Common myeloid progenitor, CD34-positive (primary cell): ENCODE measurements at regions not wholly inside any gene's neighbourhood (a gene's known extent, or its start where the extent isn't known, plus 50 kb on each side); places are given as distances from the start of the nearest gene placed in this dataset.

Experiments
- CTCF ChIA-PET: fragments of 350-600 bp; sonication (Branson Sonifier 250); formaldehyde crosslinking; loops from one replicate; lab custom pipeline; 2021; ENCODE audit warnings: antibody characterized with exemption; lab: Charles Lee
- POLR2A ChIA-PET: fragments of 350-600 bp; sonication (Branson Sonifier 250); formaldehyde crosslinking; loops from one replicate; lab custom pipeline; 2021; ENCODE audit warnings: antibody characterized with exemption; lab: Charles Lee
- DNase-seq, 3 donors: peaks; one replicate each; pipeline versions ENCODE4 v3.0.0 to v3.0.0-alpha.2; 2013
- H3K27ac ChIP-seq, 2 experiments: 1 replicate in 1 of 2; 2 replicates in 1 of 2; pipeline ENCODE4 v1.7.0; 2013; ENCODE audit warnings: inconsistent platforms in 2 of 2, low read length in 2 of 2, mild to moderate bottlenecking in 2 of 2, low read depth in 1 of 2, moderate library complexity in 1 of 2; ENCODE audit not compliant: severe bottlenecking in 2 of 2, insufficient read depth in 1 of 2, poor library complexity in 1 of 2
- H3K27me3 ChIP-seq, 5 experiments: replicated peaks in 2 of 5; 1 replicate in 3 of 5; 2 replicates in 2 of 5; pipeline versions ENCODE4 v1.6.1 to v1.7.0; 2013; ENCODE audit warnings: low read length in 4 of 5, mild to moderate bottlenecking in 2 of 5, moderate library complexity in 2 of 5, inconsistent platforms in 1 of 5; ENCODE audit not compliant: insufficient read depth in 5 of 5, control insufficient read depth in 4 of 5
- H3K36me3 ChIP-seq, 4 experiments: 1 replicate in 2 of 4; 2 replicates in 2 of 4; pipeline versions ENCODE4 v1.6.1 to v1.7.0; 2013; ENCODE audit warnings: low read length in 3 of 4, control low read depth in 1 of 4, mild to moderate bottlenecking in 1 of 4; ENCODE audit not compliant: control insufficient read depth in 4 of 4, insufficient read depth in 4 of 4
- H3K4me1 ChIP-seq, 4 experiments: 1 replicate in 3 of 4; 2 replicates in 1 of 4; pipeline versions ENCODE4 v1.6.1 to v1.7.1; 2013; ENCODE audit warnings: low read length in 3 of 4, mild to moderate bottlenecking in 3 of 4, control low read depth in 1 of 4, inconsistent platforms in 1 of 4, moderate library complexity in 1 of 4; ENCODE audit not compliant: control insufficient read depth in 4 of 4, insufficient read depth in 4 of 4; ENCODE audit errors: control extremely low read depth in 1 of 4
- H3K4me3 ChIP-seq, 7 experiments: 1 replicate in 4 of 7; 2 replicates in 3 of 7; pipeline versions ENCODE4 v1.5.1 to v1.7.0; 2013; ENCODE audit warnings: mild to moderate bottlenecking in 7 of 7, low read length in 6 of 7, moderate library complexity in 6 of 7, inconsistent platforms in 2 of 7, low read depth in 2 of 7, control low read depth in 1 of 7; ENCODE audit not compliant: insufficient read depth in 4 of 7, control insufficient read depth in 1 of 7; ENCODE audit errors: extremely low read depth in 1 of 7
- H3K9me3 ChIP-seq, 5 experiments: 1 replicate in 4 of 5; 2 replicates in 1 of 5; pipeline versions ENCODE4 v1.6.1 to v1.7.1; 2013; ENCODE audit warnings: low read length in 4 of 5, mild to moderate bottlenecking in 2 of 5, inconsistent platforms in 1 of 5, low read depth in 1 of 5, moderate library complexity in 1 of 5; ENCODE audit not compliant: control insufficient read depth in 4 of 5, insufficient read depth in 2 of 5; ENCODE audit errors: control extremely low read depth in 1 of 5
- WGBS: methylation state at CpG from one replicate; pipeline ENCODE4 v1.1.5; 2013; ENCODE audit not compliant: insufficient coverage; 5-methylcytosine and 5-hydroxymethylcytosine counted together

- CTCF ChIA-PET = no interaction called here
- 92% methylated on average over 9 of the region's 11 CpGs for WGBS
- H3K4me3 ChIP-seq = no peak overlapping the region
- POLR2A ChIA-PET = no interaction called here
- H3K36me3 ChIP-seq = no peaks in the 10 kb centered on the region
- peaks cover 0 to 6% (median 0%) of the 10 kb centered on the region in 5 experiments for H3K27me3 ChIP-seq
- no peaks in the 10 kb centered on the region for H3K9me3 ChIP-seq
- no peak for DNase-seq
- no peaks in the 10 kb centered on the region for H3K4me1 ChIP-seq
- no peak overlapping the region for H3K27ac ChIP-seq
These were observed 475.0 kb upstream of the ADARB2 start for GRCh38 chr10:2212244-2212834.

GRCh38 chr10:2210088-2210487, 472.8 kb upstream of the ADARB2 start:
- H3K9me3 ChIP-seq = no peaks in the 10 kb centered on the region
- WGBS = 65% methylated on average over 3 of the region's 7 CpGs
- H3K4me1 ChIP-seq = no peaks in the 10 kb centered on the region
- H3K27me3 ChIP-seq = peaks cover 0 to 6% (median 0%) of the 10 kb centered on the region in 5 experiments
- no peaks in the 10 kb centered on the region for H3K36me3 ChIP-seq
- H3K4me3 ChIP-seq = no peak overlapping the region
- no peak overlapping the region for H3K27ac ChIP-seq
- ChIA-PET POLR2A (no interaction called here), CTCF (no interaction called here)
- no peak for DNase-seq

GRCh38 chr10:2208106-2208505, 470.8 kb upstream of the ADARB2 start:
- no peak for DNase-seq
- no peak overlapping the region for H3K4me3 ChIP-seq
- CTCF ChIA-PET = no interaction called here
- no peaks in the 10 kb centered on the region for H3K36me3 ChIP-seq
- H3K27ac ChIP-seq = no peak overlapping the region
- H3K9me3 ChIP-seq = no peaks in the 10 kb centered on the region
- H3K27me3 ChIP-seq = peaks cover 0 to 8% (median 0%) of the 10 kb centered on the region in 5 experiments
- no peaks in the 10 kb centered on the region for H3K4me1 ChIP-seq
- POLR2A ChIA-PET = no interaction called here
- WGBS = 84% methylated on average over 6 of the region's 7 CpGs

DNA sequence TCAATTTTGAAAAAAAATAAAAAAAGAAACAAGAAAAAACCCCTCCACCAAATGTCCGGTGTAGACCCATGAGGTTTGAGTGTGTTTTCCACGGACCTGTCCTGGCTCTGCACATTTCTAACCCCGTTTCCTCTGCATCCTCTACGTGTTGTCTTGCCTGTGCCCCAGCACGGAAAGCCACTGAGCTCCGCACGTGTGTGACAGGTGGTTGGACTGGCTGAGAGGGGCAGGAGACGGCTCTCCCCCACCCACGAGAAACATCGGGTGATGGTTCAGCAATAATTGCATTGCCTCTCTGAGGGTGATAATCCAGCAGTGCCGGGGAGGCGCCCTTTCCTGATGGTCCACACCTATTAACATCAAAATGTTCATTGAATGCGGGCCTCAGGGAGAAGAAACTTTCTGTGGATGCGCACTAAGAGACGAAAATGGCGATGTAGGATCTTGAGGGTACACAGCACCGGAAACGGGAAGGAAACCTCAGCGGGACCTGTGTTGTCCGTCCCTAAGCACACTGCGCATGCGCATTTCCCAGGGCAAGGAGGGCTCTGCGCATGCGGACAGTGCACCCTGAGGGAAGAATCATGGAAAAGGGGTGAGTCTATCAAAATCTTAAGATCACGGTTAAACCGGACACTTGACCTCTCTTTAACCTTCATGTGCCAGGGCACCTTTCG, 470.1 kb upstream of the ADARB2 start:
- no peak for DNase-seq
- no peak overlapping the region for H3K27ac ChIP-seq
- no peaks in the 10 kb centered on the region for H3K9me3 ChIP-seq
- peaks cover 0 to 10% (median 0%) of the 10 kb centered on the region in 5 experiments for H3K27me3 ChIP-seq
- WGBS = 97% methylated on average over 24 of the region's 27 CpGs
- POLR2A ChIA-PET = no interaction called here
- CTCF ChIA-PET = no interaction called here
- H3K36me3 ChIP-seq = no peaks in the 10 kb centered on the region
- no peaks in the 10 kb centered on the region for H3K4me1 ChIP-seq
- H3K4me3 ChIP-seq = no peak overlapping the region

GRCh38 chr10:2205406-2205805, 468.1 kb upstream of the ADARB2 start:
- no peaks in the 10 kb centered on the region for H3K36me3 ChIP-seq
- H3K4me3 ChIP-seq = no peak overlapping the region
- ChIA-PET POLR2A (no interaction called here), CTCF (no interaction called here)
- no peaks in the 10 kb centered on the region for H3K9me3 ChIP-seq
- no peak for DNase-seq
- H3K4me1 ChIP-seq = no peaks in the 10 kb centered on the region
- WGBS = 64% methylated on average over 1 of the region's 2 CpGs
- no peak overlapping the region for H3K27ac ChIP-seq
- peaks cover 0 to 9% (median 0%) of the 10 kb centered on the region in 5 experiments for H3K27me3 ChIP-seq

GRCh38 chr10:2202401-2202800, 465.1 kb upstream of the ADARB2 start:
- Histone ChIP-seq H3K4me3 (no peak overlapping the region), H3K27ac (no peak overlapping the region), H3K27me3 (peaks cover 0 to 5% (median 0%) of the 10 kb centered on the region in 5 experiments), H3K9me3 (peaks cover 0 to 5% (median 2%) of the 10 kb centered on the region in 5 experiments), H3K36me3 (no peaks in the 10 kb centered on the region), H3K4me1 (no peaks in the 10 kb centered on the region)
- ChIA-PET POLR2A (no interaction called here), CTCF (no interaction called here)
- 54% methylated on average over 2 of the region's 8 CpGs for WGBS
- DNase-seq = no peak

DNA sequence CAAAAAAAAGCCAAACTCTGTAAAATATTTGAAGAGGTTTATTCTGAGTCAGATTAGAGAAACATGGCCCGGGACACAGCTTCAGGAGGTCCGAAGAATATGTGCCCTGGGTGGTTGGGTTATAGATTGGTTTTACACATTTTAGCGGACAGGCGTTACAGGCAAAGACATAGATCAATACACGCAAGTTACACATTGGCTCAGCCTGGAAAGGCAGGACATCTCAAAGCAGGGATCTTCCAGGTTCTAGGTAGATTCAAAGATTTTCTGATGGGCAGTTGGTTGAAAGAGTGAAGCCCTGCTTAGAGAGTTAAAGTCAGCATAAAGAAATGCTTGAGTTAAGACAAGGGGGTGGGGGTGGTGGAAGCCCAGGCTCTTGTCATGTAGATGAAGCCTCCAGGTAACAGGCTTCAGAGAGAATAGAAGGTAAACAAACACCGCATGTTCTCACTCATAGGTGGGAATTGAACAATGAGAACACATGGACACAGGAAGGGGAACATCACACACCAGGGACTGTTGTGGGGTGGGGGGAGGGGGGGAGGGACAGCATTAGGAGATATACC, 464.3 kb upstream of the ADARB2 start:
- 97% methylated on average over 5 of the region's 6 CpGs for WGBS
- ChIA-PET CTCF (no interaction called here), POLR2A (no interaction called here)
- Histone ChIP-seq H3K36me3 (no peaks in the 10 kb centered on the region), H3K9me3 (peaks cover 0 to 9% (median 2%) of the 10 kb centered on the region in 5 experiments), H3K27me3 (peaks cover 0 to 5% (median 0%) of the 10 kb centered on the region in 5 experiments), H3K4me1 (no peaks in the 10 kb centered on the region), H3K27ac (no peak overlapping the region), H3K4me3 (no peak overlapping the region)
- DNase-seq = no peak
